Coronary artery (tissue), 2 donors: ENCODE measurements at regions not wholly inside any gene's neighbourhood (a gene's known extent, or its start where the extent isn't known, plus 50 kb on each side); places are given as distances from the start of the nearest gene placed in this dataset.

Experiments used
- DNase-seq: peaks from one replicate; pipeline ENCODE4 v3.0.0-alpha.2; 2017; ENCODE audit warnings: low spot score
- H3K27ac ChIP-seq, 2 donors: fragments of 200-600 bp; sonication (generic); one replicate each; pipeline ENCODE4 v1.5.1; 2016 to 2019
- H3K4me3 ChIP-seq: fragments of 200-600 bp; sonication (generic); 2 replicates; pipeline ENCODE4 v1.5.1; 2016; ENCODE audit warnings: mild to moderate bottlenecking, moderate library complexity
- TF ChIP-seq, protein P1 (sequence below): fragments of 200-600 bp; sonication (generic); IDR thresholded peaks from one replicate; pipeline ENCODE4 v1.5.1; 2019; ENCODE audit warnings: antibody characterized with exemption

GRCh38 chr13:68813180-68813796, 1294.3 kb upstream of the ATXN8OS start:
- DNase-seq: no peak
- TF ChIP-seq, protein P1, sequence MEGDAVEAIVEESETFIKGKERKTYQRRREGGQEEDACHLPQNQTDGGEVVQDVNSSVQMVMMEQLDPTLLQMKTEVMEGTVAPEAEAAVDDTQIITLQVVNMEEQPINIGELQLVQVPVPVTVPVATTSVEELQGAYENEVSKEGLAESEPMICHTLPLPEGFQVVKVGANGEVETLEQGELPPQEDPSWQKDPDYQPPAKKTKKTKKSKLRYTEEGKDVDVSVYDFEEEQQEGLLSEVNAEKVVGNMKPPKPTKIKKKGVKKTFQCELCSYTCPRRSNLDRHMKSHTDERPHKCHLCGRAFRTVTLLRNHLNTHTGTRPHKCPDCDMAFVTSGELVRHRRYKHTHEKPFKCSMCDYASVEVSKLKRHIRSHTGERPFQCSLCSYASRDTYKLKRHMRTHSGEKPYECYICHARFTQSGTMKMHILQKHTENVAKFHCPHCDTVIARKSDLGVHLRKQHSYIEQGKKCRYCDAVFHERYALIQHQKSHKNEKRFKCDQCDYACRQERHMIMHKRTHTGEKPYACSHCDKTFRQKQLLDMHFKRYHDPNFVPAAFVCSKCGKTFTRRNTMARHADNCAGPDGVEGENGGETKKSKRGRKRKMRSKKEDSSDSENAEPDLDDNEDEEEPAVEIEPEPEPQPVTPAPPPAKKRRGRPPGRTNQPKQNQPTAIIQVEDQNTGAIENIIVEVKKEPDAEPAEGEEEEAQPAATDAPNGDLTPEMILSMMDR: no peak
- no peak overlapping the region for H3K27ac ChIP-seq
- H3K4me3 ChIP-seq: no peak overlapping the region

DNA sequence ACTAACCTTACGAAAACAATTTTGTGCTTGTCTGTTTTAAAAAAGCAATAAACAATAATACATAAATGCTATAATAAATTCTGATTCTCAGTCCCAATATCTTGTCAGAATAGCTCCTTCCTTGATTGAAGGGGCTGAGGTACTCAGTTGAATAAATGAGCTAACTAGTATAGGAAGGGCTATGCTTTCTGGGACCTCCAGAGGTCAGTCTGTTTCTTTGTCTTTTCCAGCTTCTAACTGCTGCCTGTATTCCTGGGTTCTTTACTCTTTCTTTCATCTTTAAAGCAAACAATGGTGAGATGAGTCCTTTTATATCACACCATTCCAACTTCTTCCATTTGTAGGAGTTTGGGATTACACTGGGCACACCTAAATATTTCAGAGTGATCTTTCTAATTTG, 1297.0 kb upstream of the ATXN8OS start:
- Histone ChIP-seq H3K27ac (no peak overlapping the region), H3K4me3 (no peak overlapping the region)
- DNase-seq: no peak
- TF ChIP-seq, protein P1: no peak

- DNase-seq: no peak
- H3K4me3 ChIP-seq: no peak overlapping the region
These were observed 1299.2 kb upstream of the ATXN8OS start for GRCh38 chr13:68808456-68808855.

GRCh38 chr13:68806125-68806524, 1301.5 kb upstream of the ATXN8OS start:
- DNase-seq: no peak
- H3K4me3 ChIP-seq: no peak overlapping the region
- H3K27ac ChIP-seq: no peak overlapping the region
- TF ChIP-seq, protein P1: no peak

More at GRCh38 chr13:68808456-68808855, 1299.2 kb upstream of the ATXN8OS start:
- TF ChIP-seq, protein P1: no peak
- H3K27ac ChIP-seq: no peak overlapping the region

GRCh38 chr13:68784275-68784674, 1323.4 kb upstream of the ATXN8OS start:
- DNase-seq: no peak
- TF ChIP-seq, protein P1: no peak
- H3K27ac ChIP-seq: no peak overlapping the region
- H3K4me3 ChIP-seq: no peak overlapping the region

GRCh38 chr13:68759617-68760016, 1348.0 kb upstream of the ATXN8OS start:
- H3K4me3 ChIP-seq: no peak overlapping the region
- TF ChIP-seq, protein P1: no peak
- no peak overlapping the region for H3K27ac ChIP-seq
- no peak for DNase-seq

GRCh38 chr13:68749796-68750195, 1357.8 kb upstream of the ATXN8OS start:
- DNase-seq: no peak
- TF ChIP-seq, protein P1: no peak
- H3K4me3 ChIP-seq: no peak overlapping the region
- no peak overlapping the region for H3K27ac ChIP-seq
